Smooth muscle cell (in vitro differentiated cells): ENCODE measurements at regions not wholly inside any gene's neighbourhood (a gene's known extent, or its start where the extent isn't known, plus 50 kb on each side); places are given as distances from the start of the nearest gene placed in this dataset.
"Not testable (repeated sequence)": the region's sequence is repeated elsewhere in the genome, so short reads cannot be mapped to it uniquely, and the experiment has no call there.

Experiments used
- DNase-seq: peaks from one replicate; lab custom pipeline; 2025; ENCODE audit not compliant: unreplicated experiment; lab: John Stamatoyannopoulos, UW
- H2AFZ ChIP-seq: fragments of 200-600 bp; sonication (generic); 2 replicates; pipeline ENCODE4 v1.6.0; 2016; ENCODE audit warnings: antibody characterized with exemption, low read depth, mild to moderate bottlenecking
- H3F3A ChIP-seq: fragments of 200-600 bp; sonication (generic); 2 replicates; pipeline ENCODE4 v1.6.0; 2017; ENCODE audit warnings: antibody characterized with exemption, low read depth
- H3K27ac ChIP-seq: fragments of 200-600 bp; sonication (generic); 2 replicates; pipeline ENCODE4 v1.5.1; 2016; ENCODE audit warnings: low read depth, mild to moderate bottlenecking
- H3K27me3 ChIP-seq: fragments of 200-600 bp; sonication (generic); 2 replicates; pipeline ENCODE4 v1.6.1; 2016; ENCODE audit warnings: low read depth, mild to moderate bottlenecking
- H3K36me3 ChIP-seq: fragments of 200-600 bp; sonication (generic); 2 replicates; pipeline ENCODE4 v1.5.1; 2016; ENCODE audit warnings: low read depth
- H3K4me1 ChIP-seq: fragments of 200-600 bp; sonication (generic); 2 replicates; pipeline ENCODE4 v1.5.1; 2016; ENCODE audit warnings: low read depth
- H3K4me2 ChIP-seq: fragments of 200-600 bp; sonication (generic); 2 replicates; pipeline ENCODE4 v1.6.0; 2016; ENCODE audit warnings: mild to moderate bottlenecking
- H3K4me3 ChIP-seq: fragments of 200-600 bp; sonication (generic); 2 replicates; pipeline ENCODE4 v1.5.1; 2016; ENCODE audit warnings: mild to moderate bottlenecking
- H3K79me2 ChIP-seq: fragments of 200-600 bp; sonication (generic); 2 replicates; pipeline ENCODE4 v1.6.0; 2016; ENCODE audit warnings: low read depth, mild to moderate bottlenecking
- H3K9ac ChIP-seq: fragments of 200-600 bp; sonication (generic); 2 replicates; pipeline ENCODE4 v1.6.0; 2016; ENCODE audit warnings: low read depth
- H3K9me3 ChIP-seq: fragments of 200-600 bp; sonication (generic); replicated peaks from 2 replicates; pipeline ENCODE4 v1.5.1; 2016; ENCODE audit warnings: low read depth
- H4K20me1 ChIP-seq: fragments of 200-600 bp; sonication (generic); 2 replicates; pipeline ENCODE4 v1.6.0; 2016; ENCODE audit warnings: low read depth
- WGBS: methylation state at CpG from one replicate; pipeline ENCODE4 v1.1.7; 2016; ENCODE audit warnings: low lambda C conversion rate; 5-methylcytosine and 5-hydroxymethylcytosine counted together
- TF ChIP-seq, protein P1 (sequence below): fragments of 200-600 bp; sonication (generic); IDR thresholded peaks from 2 replicates; pipeline ENCODE4 v1.5.1; 2017; ENCODE audit warnings: borderline replicate concordance, mild to moderate bottlenecking, antibody characterized with exemption; ENCODE audit not compliant: insufficient read depth, poor library complexity, severe bottlenecking

DNA sequence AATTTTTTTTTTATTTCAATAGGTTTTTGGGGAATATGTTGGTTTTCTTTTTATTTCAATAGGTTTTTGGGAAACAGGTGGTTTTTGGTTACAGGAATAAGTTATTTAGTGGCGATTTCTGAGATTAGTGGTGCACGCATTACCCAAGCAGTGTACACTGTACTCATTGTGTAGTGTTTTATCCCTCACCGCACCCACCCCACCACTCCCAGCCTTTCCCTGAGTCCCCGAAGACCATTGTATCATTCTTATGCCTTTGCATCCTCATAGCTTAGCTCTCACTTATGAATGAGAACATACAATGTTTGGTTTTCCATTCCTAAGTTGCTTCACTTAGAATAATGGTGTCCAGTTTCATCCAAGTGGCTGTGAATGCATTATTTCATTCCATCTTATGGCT is 2142.4 kb upstream of the DEFB115 start:
- H3K27ac ChIP-seq, H3F3A ChIP-seq, DNase-seq, H3K36me3 ChIP-seq, H4K20me1 ChIP-seq, H3K4me1 ChIP-seq, H3K9ac ChIP-seq, H3K4me2 ChIP-seq, H3K4me3 ChIP-seq, H2AFZ ChIP-seq, H3K79me2 ChIP-seq, H3K27me3 ChIP-seq: not testable (repeated sequence)
- 72% methylated on average over 4 of the region's 4 CpGs for WGBS
- H3K9me3 ChIP-seq, result peaks cover 12% of the 10 kb centered on the region

DNA sequence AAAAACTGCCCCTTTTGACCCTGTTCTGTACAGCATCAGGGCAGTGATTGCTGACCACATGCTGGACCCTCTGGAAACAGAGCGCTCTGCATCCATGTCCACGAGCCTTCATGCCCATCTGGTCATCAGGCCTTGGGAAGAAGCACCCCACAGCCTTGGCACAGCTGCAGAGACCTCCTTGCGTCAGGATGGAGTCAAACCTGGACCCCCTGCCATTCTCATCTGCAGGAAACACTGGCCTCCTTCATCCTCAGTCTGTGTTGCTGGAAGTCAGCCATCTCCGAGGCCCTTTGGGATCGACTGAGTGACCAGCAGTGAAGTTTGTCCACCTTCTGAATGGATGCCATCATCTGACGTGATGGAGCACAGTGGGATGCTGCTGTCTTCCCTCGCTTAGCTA is 2138.3 kb upstream of the DEFB115 start:
- Histone ChIP-seq H3K4me2 (no peak overlapping the region), H3K4me1 (no peaks in the 10 kb centered on the region), H3K79me2 (no peaks in the 10 kb centered on the region), H4K20me1 (no peaks in the 10 kb centered on the region), H3F3A (no peaks in the 10 kb centered on the region), H3K4me3 (no peak overlapping the region), H3K9me3 (peaks cover 19% of the 10 kb centered on the region), H3K36me3 (no peaks in the 10 kb centered on the region), H2AFZ (no peak overlapping the region), H3K27ac (no peak overlapping the region), H3K9ac (no peak overlapping the region), H3K27me3 (no peaks in the 10 kb centered on the region)
- no peak for DNase-seq
- TF ChIP-seq, protein P1, sequence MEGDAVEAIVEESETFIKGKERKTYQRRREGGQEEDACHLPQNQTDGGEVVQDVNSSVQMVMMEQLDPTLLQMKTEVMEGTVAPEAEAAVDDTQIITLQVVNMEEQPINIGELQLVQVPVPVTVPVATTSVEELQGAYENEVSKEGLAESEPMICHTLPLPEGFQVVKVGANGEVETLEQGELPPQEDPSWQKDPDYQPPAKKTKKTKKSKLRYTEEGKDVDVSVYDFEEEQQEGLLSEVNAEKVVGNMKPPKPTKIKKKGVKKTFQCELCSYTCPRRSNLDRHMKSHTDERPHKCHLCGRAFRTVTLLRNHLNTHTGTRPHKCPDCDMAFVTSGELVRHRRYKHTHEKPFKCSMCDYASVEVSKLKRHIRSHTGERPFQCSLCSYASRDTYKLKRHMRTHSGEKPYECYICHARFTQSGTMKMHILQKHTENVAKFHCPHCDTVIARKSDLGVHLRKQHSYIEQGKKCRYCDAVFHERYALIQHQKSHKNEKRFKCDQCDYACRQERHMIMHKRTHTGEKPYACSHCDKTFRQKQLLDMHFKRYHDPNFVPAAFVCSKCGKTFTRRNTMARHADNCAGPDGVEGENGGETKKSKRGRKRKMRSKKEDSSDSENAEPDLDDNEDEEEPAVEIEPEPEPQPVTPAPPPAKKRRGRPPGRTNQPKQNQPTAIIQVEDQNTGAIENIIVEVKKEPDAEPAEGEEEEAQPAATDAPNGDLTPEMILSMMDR, result no peak
- 55% methylated on average over 7 of the region's 7 CpGs for WGBS

DNA sequence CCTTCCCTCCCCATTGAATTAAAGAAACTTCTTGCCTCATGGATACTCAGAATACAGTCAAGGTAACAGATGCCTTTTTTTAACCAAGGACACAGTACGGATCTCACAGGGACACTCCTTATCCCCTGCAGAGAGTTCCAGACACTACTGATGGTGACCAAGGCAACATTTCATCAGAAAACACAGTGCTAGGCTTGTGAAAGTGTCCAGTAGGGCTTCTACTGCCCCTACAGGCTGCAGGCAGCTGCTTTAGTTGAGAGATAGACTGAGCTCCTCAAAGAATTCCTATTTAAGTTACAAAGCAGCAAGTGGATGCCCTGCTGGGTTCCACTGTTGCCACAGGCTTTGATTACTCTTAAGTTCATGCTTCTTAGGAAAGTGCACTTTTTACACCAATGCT is 2137.8 kb upstream of the DEFB115 start:
- not testable (repeated sequence) for H3F3A ChIP-seq, H2AFZ ChIP-seq, H4K20me1 ChIP-seq, H3K4me3 ChIP-seq, H3K9ac ChIP-seq, H3K27me3 ChIP-seq, H3K4me2 ChIP-seq, H3K4me1 ChIP-seq, H3K36me3 ChIP-seq, H3K79me2 ChIP-seq, H3K27ac ChIP-seq, DNase-seq
- peaks cover 19% of the 10 kb centered on the region for H3K9me3 ChIP-seq
- 40% methylated on average over 1 of the region's 1 CpG for WGBS

DNA sequence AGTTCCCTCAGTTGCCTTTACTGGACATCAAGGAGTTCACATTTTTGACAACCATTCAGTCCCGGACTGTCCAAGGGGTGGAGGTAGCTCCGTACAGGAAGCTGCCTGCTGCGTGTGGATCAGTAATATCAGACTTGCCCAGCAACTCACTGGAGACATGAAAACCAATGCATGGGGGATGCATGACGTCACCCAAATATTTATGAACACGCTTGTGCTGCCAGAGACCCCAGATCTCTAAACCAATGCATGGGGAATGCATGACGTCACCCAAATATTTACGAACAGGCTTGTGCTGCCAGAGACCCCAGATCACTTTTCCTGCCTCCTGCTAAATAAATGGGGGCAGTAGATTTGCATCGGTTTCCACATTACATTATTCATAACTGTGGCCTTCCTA is 2137.4 kb upstream of the DEFB115 start:
- H3K27me3 ChIP-seq, H3K4me1 ChIP-seq, H3K4me3 ChIP-seq, H2AFZ ChIP-seq, H4K20me1 ChIP-seq, DNase-seq, H3K27ac ChIP-seq, H3F3A ChIP-seq, H3K79me2 ChIP-seq, H3K9ac ChIP-seq, H3K4me2 ChIP-seq, H3K36me3 ChIP-seq: not testable (repeated sequence)
- 42% methylated on average over 8 of the region's 8 CpGs for WGBS
- H3K9me3 ChIP-seq, result peaks cover 19% of the 10 kb centered on the region

DNA sequence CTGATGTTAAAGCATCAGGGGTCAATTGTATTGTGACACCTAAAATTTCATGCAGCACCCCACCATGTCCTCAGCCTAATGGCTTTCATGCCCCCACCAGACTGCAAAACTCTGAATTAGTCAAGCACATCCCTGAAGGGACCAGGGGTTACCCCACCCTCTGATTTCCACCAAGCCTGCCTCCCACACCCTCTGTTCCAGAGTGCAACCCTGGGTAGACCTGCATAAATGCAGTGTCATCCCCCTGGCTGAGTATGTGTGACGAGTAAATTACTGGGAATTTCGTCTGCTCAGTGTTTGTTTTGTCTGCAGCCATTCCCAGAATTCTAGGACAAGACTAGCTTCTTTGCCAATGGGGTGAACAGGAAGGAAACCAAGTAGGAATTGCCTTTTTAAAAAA is 2136.9 kb upstream of the DEFB115 start:
- H3K9me3 ChIP-seq, result peaks cover 19% of the 10 kb centered on the region
- WGBS, result 12% methylated on average over 2 of the region's 2 CpGs
- H3K9ac ChIP-seq, H4K20me1 ChIP-seq, H3K27me3 ChIP-seq, H3K4me2 ChIP-seq, H3K27ac ChIP-seq, H3K36me3 ChIP-seq, H3K4me3 ChIP-seq, H3F3A ChIP-seq, H2AFZ ChIP-seq, H3K79me2 ChIP-seq, H3K4me1 ChIP-seq, DNase-seq: not testable (repeated sequence)

DNA sequence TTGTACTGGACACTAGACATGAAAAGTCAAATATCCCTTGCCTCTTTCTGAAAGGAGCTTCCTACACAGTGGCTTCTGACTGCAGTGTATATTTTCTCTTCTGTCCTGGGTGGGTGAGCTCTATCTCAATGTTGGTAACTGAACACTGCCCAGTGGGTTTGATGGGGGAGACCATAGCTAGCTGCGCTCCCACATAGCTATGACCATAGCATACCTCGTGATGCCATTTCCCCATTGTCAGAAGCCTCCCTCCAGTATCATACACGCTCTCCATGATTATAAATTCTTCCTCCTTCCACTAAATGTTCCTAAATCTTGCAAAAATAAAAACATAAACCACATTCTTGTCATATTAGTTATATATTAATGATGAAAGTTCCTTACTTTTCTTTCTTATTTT is 2134.7 kb upstream of the DEFB115 start:
- 41% methylated on average over 3 of the region's 3 CpGs for WGBS
- not testable (repeated sequence) for H3K27me3 ChIP-seq, H3K4me1 ChIP-seq, H3K4me2 ChIP-seq, H3F3A ChIP-seq, DNase-seq, H4K20me1 ChIP-seq, H3K4me3 ChIP-seq, H3K79me2 ChIP-seq, H3K36me3 ChIP-seq, H3K27ac ChIP-seq, H3K9ac ChIP-seq, H2AFZ ChIP-seq
- peaks cover 19% of the 10 kb centered on the region for H3K9me3 ChIP-seq
